ENCODE measurements at regions not wholly inside any gene's neighbourhood (a gene's known extent, or its start where the extent isn't known, plus 50 kb on each side); places are given as distances from the start of the nearest gene placed in this dataset.

GRCh38 chr17:63341276-63341675, 104.8 kb downstream of the CYB561 start:
- no TSS peak for BruUV-seq (replicated peaks)
- CTCF ChIA-PET = no interaction called here
- Mint-ChIP-seq H3K27ac (ENCODE audit: unreplicated experiment) (no peak overlapping the region), H3K4me3 (ENCODE audit: low read depth, unreplicated experiment) (no peak overlapping the region), H3K36me3 (ENCODE audit: insufficient read depth, unreplicated experiment) (peaks cover 5% of the 10 kb centered on the region), H3K27me3 (ENCODE audit: unreplicated experiment) (no peaks in the 10 kb centered on the region), H3K9me3 (ENCODE audit: low read depth, unreplicated experiment) (no peaks in the 10 kb centered on the region), H3K4me1 (ENCODE audit: low read depth, unreplicated experiment) (no peaks in the 10 kb centered on the region)
- intact Hi-C loops (cut with micrococcal nuclease; ENCODE audit: unreplicated experiment) = no loop called here
- DNase-seq = no peak
- no peak for TF ChIP-seq CTCF (IDR thresholded peaks at IDR 0.05; ENCODE audit: unreplicated experiment)

- intact Hi-C loops (cut with micrococcal nuclease; ENCODE audit: unreplicated experiment) = no loop called here
- CTCF ChIA-PET = no interaction called here
These were observed 101.7 kb downstream of the CYB561 start for GRCh38 chr17:63344383-63344782.

GRCh38 chr17:63345611-63346010, 100.5 kb downstream of the CYB561 start:
- H3K27ac Mint-ChIP-seq (ENCODE audit: unreplicated experiment) = no peak overlapping the region
- no peak for DNase-seq
- no peaks in the 10 kb centered on the region for H3K9me3 Mint-ChIP-seq (ENCODE audit: low read depth, unreplicated experiment)
- H3K4me1 Mint-ChIP-seq (ENCODE audit: low read depth, unreplicated experiment) = peaks cover 6% of the 10 kb centered on the region
- no TSS peak for BruUV-seq (replicated peaks)
- H3K36me3 Mint-ChIP-seq (ENCODE audit: insufficient read depth, unreplicated experiment) = peaks cover 5% of the 10 kb centered on the region
- TF ChIP-seq CTCF (IDR thresholded peaks at IDR 0.05; ENCODE audit: unreplicated experiment) = no peak
- no peak overlapping the region for H3K4me3 Mint-ChIP-seq (ENCODE audit: low read depth, unreplicated experiment)
- no peaks in the 10 kb centered on the region for H3K27me3 Mint-ChIP-seq (ENCODE audit: unreplicated experiment)
- CTCF ChIA-PET = interaction anchor here (0.6 kb wide), 1 partner anchor 31 kb away, joined by 5 read pairs; no protein-coding TSS in a partner anchor
- intact Hi-C loops (cut with micrococcal nuclease; ENCODE audit: unreplicated experiment) = no loop called here

More at GRCh38 chr17:63344383-63344782, 101.7 kb downstream of the CYB561 start:
- no TSS peak for BruUV-seq (replicated peaks)
- no peak for TF ChIP-seq CTCF (IDR thresholded peaks at IDR 0.05; ENCODE audit: unreplicated experiment)
- Mint-ChIP-seq H3K27me3 (ENCODE audit: unreplicated experiment) (no peaks in the 10 kb centered on the region), H3K4me1 (ENCODE audit: low read depth, unreplicated experiment) (peaks cover 3% of the 10 kb centered on the region), H3K9me3 (ENCODE audit: low read depth, unreplicated experiment) (no peaks in the 10 kb centered on the region), H3K36me3 (ENCODE audit: insufficient read depth, unreplicated experiment) (peaks cover 5% of the 10 kb centered on the region), H3K4me3 (ENCODE audit: low read depth, unreplicated experiment) (no peak overlapping the region), H3K27ac (ENCODE audit: unreplicated experiment) (no peak overlapping the region)
- no peak for DNase-seq

GRCh38 chr17:63347475-63347874, 98.6 kb downstream of the CYB561 start:
- CTCF ChIA-PET = no interaction called here
- no peaks in the 10 kb centered on the region for H3K27me3 Mint-ChIP-seq (ENCODE audit: unreplicated experiment)
- TF ChIP-seq CTCF (IDR thresholded peaks at IDR 0.05; ENCODE audit: unreplicated experiment) = no peak
- H3K9me3 Mint-ChIP-seq (ENCODE audit: low read depth, unreplicated experiment) = no peaks in the 10 kb centered on the region
- DNase-seq = no peak
- no peaks in the 10 kb centered on the region for H3K36me3 Mint-ChIP-seq (ENCODE audit: insufficient read depth, unreplicated experiment)
- H3K4me1 Mint-ChIP-seq (ENCODE audit: low read depth, unreplicated experiment) = peaks cover 6% of the 10 kb centered on the region
- H3K27ac Mint-ChIP-seq (ENCODE audit: unreplicated experiment) = no peak overlapping the region
- no peak overlapping the region for H3K4me3 Mint-ChIP-seq (ENCODE audit: low read depth, unreplicated experiment)
- intact Hi-C loops (cut with micrococcal nuclease; ENCODE audit: unreplicated experiment) = no loop called here
- no TSS peak for BruUV-seq (replicated peaks)
